Endometrium (tissue), 2 donors: ENCODE measurements at regions not wholly inside any gene's neighbourhood (a gene's known extent, or its start where the extent isn't known, plus 50 kb on each side); places are given as distances from the start of the nearest gene placed in this dataset.
"Not testable (repeated sequence)": the region's sequence is repeated elsewhere in the genome, so short reads cannot be mapped to it uniquely, and the experiment has no call there.

Experiments
- FAIRE-seq: peaks from 2 replicates; lab custom pipeline; 2012; peaks lifted over from hg19 to GRCh38; lab: Jason Lieb, UNC
- donor health status: control.
- donor health status: control.

DNA sequence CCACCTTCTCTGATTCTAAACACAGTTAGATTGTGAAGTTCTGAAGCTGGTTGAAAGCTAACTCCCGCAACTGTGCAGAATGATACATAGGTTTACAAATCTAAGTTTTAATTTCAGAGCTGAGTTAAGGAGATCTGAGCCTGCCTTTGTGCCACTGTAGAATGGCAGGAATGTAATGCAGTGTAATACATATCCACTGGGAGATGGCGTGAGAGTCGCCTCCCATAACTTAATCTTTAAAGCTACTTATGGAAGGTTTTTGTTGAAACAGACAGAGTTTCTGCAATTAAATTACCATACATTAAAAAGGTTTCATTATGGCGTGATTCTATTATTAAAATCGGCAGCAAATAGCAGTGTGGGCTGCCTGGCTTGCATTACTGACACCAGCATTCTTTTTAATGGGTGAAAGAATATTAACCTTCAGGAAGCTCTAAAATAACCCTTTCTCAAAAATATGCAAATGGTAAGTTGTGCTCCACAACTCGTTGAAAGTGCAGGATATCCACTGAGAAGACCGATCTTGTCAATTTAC, 257.4 kb downstream of the OLFM4 start:
- no peak for FAIRE-seq

- no peak for FAIRE-seq
Measured at GRCh38 chr13:53298396-53298795, 269.8 kb downstream of the OLFM4 start.

- FAIRE-seq: no peak
Measured at GRCh38 chr13:53301449-53301848, 272.8 kb downstream of the OLFM4 start.

DNA sequence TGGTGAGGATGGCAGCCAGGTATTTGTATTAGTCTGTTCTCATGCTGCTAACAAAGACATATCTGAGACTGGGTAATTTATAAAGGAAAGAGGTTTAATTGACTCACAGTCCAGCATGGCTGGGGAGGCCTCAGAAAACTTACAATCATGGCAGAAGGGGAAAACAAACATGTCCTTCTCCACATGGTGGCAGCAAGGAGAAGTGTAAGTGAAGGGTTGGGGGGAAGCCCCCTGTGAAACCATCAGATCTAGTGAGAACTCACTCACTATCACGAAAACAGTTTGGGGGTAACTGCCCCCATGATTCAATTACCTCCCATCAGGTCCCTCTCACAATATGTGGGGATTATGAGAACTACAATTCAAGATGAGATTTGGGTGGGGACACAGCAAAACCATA, 276.8 kb downstream of the OLFM4 start:
- FAIRE-seq: not testable (repeated sequence)

GRCh38 chr13:53310786-53311185, 282.2 kb downstream of the OLFM4 start:
- FAIRE-seq: no peak

GRCh38 chr13:53311561-53311960, 282.9 kb downstream of the OLFM4 start:
- no peak for FAIRE-seq

DNA sequence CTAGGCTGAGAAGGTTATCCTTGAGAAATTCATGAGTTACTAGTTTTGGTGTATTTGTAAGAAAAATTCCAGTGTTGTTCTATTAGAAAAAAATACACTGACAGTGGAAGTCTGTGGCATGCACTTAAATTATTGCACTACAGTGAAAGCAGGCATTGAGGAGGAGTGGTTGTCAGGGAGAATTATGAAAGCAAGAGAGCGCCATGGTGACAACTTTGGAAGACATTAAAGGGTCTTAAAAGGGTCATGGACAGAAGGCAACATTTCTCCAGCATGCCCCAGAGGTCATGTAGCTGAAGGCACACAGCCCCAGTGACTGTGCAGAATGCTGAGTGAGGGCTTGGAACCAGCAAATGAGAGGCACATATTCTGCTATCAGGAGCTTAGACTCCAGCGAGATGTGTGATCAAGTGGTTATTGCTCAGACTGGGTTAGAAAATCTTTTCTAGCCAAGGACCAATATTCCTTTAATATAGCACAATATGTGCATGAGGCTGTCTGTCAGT, 292.7 kb downstream of the OLFM4 start:
- FAIRE-seq: no peak

- FAIRE-seq: no peak
Measured at GRCh38 chr13:53324656-53325055, 296.0 kb downstream of the OLFM4 start.

- no peak for FAIRE-seq
Measured at GRCh38 chr13:53326716-53327115, 298.1 kb downstream of the OLFM4 start.

GRCh38 chr13:53327680-53328315, 299.2 kb downstream of the OLFM4 start:
- FAIRE-seq: no peak

- FAIRE-seq: no peak
Measured at GRCh38 chr13:53336441-53337160, 308.0 kb downstream of the OLFM4 start.

DNA sequence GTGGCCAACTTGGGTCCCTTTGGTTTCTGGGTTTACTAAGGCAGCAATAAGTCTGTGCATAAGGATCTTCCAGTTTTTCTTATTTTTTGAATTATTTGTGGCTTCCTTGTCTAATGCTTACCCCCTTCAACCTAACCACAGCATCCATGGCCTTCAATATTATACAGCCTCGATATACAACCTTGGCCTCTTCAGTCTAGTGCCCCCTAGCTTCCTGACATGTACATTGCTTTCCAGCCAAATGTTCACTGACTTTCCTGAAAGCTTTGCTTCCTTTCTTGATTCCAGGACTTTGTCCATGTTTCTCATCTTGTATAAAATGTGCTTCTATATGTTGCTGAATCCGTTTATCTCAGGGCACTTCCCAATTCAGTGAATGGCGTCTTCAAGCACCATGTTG, 310.1 kb downstream of the OLFM4 start:
- FAIRE-seq: no peak

DNA sequence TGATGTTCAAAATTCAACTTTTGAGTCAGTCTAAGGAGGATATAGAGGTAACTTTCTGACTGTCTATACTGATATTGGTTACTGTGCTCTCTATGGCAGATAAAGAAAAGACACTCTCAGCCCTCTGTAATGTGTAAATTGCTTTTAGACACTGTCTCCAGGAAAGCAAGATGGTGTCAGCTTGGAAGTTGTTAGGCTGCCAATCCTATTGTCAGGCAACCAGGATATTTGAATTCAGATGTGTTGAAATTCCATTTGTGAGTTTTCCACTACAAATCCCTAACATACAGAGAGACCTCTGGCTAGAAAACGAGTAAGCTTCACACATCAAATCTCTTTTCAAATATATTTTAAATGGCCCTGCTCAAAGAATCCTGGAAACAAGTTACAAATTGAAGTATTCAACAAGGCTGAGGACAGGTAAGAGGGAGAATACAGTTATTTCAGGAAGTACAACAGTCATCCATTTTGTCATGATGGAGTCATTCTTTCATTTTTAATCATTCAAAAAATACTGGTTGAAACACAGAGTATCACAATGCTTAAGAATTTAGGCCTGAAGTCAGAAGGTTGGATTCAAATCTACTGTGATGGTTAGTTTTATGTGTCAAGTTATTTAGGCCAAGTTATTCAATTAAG, 312.0 kb downstream of the OLFM4 start:
- no peak for FAIRE-seq

DNA sequence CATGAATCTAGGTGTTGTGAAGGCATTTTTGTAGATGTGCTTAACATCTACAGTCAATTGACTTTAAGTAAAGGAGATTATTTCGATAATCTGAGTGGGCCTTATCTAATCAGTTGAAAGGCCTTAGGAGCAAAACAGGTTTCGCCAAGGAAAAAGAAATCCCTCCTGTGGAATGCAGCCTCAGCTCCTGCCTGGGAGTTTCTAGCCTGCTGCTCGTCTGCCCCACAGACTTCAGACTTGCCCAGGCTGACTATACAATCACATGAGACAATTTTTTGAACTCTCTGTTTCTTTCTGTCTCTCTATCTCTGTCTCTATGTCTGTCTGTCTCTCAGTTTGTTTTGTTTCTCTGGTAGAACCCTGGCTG, 312.5 kb downstream of the OLFM4 start:
- no peak for FAIRE-seq

- no peak for FAIRE-seq
Measured at GRCh38 chr13:53342623-53343360, 314.2 kb downstream of the OLFM4 start.

- FAIRE-seq: no peak
Measured at GRCh38 chr13:53343361-53343744, 314.7 kb downstream of the OLFM4 start.

GRCh38 chr13:53351021-53351420, 322.4 kb downstream of the OLFM4 start:
- FAIRE-seq: no peak

DNA sequence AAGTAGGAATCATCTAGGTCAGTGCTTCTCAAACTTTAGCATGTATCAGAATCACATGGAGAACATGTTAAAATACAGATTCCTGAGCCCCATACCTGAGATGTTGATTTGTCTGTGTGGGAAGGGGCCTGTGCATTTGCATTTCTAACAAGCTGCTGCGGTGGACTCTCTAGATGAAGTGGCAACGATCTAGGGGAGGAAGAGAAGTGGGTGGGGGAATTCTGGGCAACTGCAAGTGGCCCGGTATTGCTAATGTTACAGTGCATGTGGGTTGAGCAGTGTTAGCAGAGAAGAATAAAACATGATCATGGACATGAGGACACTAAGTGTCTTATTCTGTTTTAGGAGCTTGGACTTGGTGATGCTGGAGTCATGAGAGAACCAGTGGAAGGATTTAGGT, 329.0 kb downstream of the OLFM4 start:
- FAIRE-seq: no peak

DNA sequence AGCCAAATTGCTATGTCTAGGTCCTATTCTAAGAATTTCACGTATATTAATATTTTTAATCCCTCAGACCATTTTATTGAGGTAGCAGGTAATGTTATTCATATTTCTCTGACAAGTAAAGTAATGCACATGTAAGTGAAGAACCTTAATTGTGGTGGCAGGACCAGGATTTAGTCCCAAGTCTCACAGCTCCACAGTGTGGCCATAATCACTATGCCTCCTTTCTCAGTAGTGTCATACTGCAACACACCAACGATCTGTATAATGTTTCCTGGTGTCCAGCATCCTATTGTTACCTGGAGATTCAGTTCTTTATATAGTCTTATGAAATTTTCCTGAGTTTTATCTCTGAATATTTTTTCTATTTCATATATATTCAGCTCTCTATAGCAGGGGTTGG, 340.3 kb downstream of the OLFM4 start:
- no peak for FAIRE-seq

GRCh38 chr13:53379485-53379884, 350.9 kb downstream of the OLFM4 start:
- no peak for FAIRE-seq

DNA sequence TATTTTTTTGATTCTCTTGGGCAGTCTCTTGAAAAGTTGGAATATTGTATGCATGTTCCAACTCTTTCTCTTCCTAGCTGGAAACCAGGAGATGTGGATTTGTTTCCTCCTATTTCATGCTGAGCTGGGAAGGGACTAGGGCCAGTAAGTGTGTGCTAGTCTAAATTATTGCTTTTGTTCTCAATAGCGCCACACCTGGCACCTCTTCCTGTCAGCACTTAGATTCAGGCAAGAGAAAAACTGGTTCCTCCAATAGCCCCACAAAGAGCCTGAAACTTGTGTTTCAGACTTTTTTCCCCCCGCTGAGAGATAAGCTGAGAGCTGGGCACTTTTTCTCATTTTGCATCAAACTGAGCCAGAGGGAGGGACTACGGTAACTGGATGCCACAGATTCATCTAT, 353.4 kb downstream of the OLFM4 start:
- no peak for FAIRE-seq

DNA sequence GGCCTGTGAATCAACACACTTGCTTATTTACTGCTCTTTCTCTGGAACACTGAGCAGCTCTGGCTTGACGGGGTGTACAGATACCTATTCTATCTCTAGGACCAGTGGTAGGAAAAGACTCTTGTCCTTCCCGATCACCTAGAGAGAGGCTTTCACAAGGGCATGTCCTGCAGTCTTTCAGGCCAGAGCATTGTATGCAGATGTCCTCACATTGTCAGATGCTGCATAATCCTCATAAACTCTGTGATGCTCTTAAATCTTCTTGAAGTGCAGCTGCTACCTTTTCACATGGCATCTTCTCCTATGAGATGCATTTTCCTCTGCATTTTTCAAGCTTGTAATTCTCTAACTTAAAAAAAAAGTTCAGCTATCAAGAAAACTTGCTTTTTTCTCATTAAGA, 369.4 kb downstream of the OLFM4 start:
- FAIRE-seq: no peak

- FAIRE-seq: no peak
Measured at GRCh38 chr13:53405616-53406015, 377.0 kb downstream of the OLFM4 start.
